Upper lobe of right lung (tissue), 1 donor: ENCODE measurements at regions not wholly inside any gene's neighbourhood (a gene's known extent, or its start where the extent isn't known, plus 50 kb on each side); places are given as distances from the start of the nearest gene placed in this dataset.

Source experiments
- ATAC-seq: fragments of 200-7000 bp; cut with Tn5 transposase; one replicate; pipeline ENCODE4 v1.9.1; 2020; ENCODE audit warnings: mild to moderate bottlenecking, moderate library complexity
- DNase-seq: peaks from one replicate; pipeline ENCODE4 v3.0.0-alpha.2; 2020
- H3K27ac ChIP-seq: fragments of 200-600 bp; one replicate; pipeline ENCODE4 v1.8.0; 2022
- H3K27me3 ChIP-seq: fragments of 200-600 bp; one replicate; pipeline ENCODE4 v1.8.0; 2022; ENCODE audit warnings: mild to moderate bottlenecking
- H3K36me3 ChIP-seq: fragments of 200-600 bp; one replicate; pipeline ENCODE4 v1.8.0; 2022
- H3K4me1 ChIP-seq: fragments of 200-600 bp; one replicate; pipeline ENCODE4 v1.8.0; 2022
- H3K4me3 ChIP-seq: fragments of 200-600 bp; one replicate; pipeline ENCODE4 v1.8.0; 2022; ENCODE audit warnings: mild to moderate bottlenecking
- H3K9me3 ChIP-seq: fragments of 200-600 bp; one replicate; pipeline ENCODE4 v1.8.0; 2022
- CTCF ChIP-seq: fragments of 200-600 bp; IDR thresholded peaks from one replicate; pipeline ENCODE4 v1.8.0; 2022; ENCODE audit warnings: antibody characterized with exemption
- intact Hi-C: fragments of 100-400 bp; cut with DNase I; formaldehyde crosslinking; loops from one replicate; pipeline ENCODE4 v1.11.0; 2022
- donor health status: DM: no; HTN: yes; CAD: no; lungs with severe emphysema.

GRCh38 chr4:62475596-62475995 lies 1275.5 kb downstream of the ADGRL3 start:
- no peak for ATAC-seq

GRCh38 chr4:62474802-62475201 lies 1274.7 kb downstream of the ADGRL3 start:
- no peak for DNase-seq
- Histone ChIP-seq H3K27me3 (no peaks in the 10 kb centered on the region), H3K27ac (no peak overlapping the region), H3K4me1 (no peaks in the 10 kb centered on the region), H3K9me3 (no peaks in the 10 kb centered on the region), H3K4me3 (no peak overlapping the region), H3K36me3 (no peaks in the 10 kb centered on the region)
- TF ChIP-seq CTCF: no peak
- intact Hi-C loops: no loop called here
- no peak for ATAC-seq

More at GRCh38 chr4:62475596-62475995, 1275.5 kb downstream of the ADGRL3 start:
- Histone ChIP-seq H3K4me1 (no peaks in the 10 kb centered on the region), H3K4me3 (no peak overlapping the region), H3K9me3 (no peaks in the 10 kb centered on the region), H3K27ac (no peak overlapping the region), H3K36me3 (no peaks in the 10 kb centered on the region), H3K27me3 (no peaks in the 10 kb centered on the region)
- TF ChIP-seq CTCF: no peak
- intact Hi-C loops: no loop called here
- no peak for DNase-seq

DNA sequence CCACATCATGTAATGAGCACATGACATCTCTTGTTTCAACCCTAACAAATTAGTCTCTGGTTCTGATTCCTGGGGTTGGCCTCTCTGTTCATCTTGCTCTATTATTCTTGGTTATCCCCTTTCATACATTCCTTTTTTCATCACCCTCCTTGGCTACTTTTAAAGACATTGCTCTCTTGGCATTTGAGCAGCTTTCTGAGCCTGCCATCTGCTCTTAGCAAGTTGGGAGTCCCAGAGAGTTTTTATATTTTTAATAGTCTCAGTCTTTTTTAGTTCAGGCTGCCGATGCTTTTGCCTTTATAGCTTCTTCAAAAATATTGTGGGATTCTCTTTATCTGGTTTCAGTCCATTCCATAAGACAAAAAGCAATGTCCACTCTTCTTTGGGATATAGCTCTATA lies 1270.9 kb downstream of the ADGRL3 start:
- Histone ChIP-seq H3K4me3 (no peak overlapping the region), H3K27me3 (no peaks in the 10 kb centered on the region), H3K27ac (no peak overlapping the region), H3K9me3 (no peaks in the 10 kb centered on the region), H3K36me3 (no peaks in the 10 kb centered on the region), H3K4me1 (no peaks in the 10 kb centered on the region)
- DNase-seq (no peak), ATAC-seq (no peak)
- intact Hi-C loops: no loop called here
- no peak for TF ChIP-seq CTCF

DNA sequence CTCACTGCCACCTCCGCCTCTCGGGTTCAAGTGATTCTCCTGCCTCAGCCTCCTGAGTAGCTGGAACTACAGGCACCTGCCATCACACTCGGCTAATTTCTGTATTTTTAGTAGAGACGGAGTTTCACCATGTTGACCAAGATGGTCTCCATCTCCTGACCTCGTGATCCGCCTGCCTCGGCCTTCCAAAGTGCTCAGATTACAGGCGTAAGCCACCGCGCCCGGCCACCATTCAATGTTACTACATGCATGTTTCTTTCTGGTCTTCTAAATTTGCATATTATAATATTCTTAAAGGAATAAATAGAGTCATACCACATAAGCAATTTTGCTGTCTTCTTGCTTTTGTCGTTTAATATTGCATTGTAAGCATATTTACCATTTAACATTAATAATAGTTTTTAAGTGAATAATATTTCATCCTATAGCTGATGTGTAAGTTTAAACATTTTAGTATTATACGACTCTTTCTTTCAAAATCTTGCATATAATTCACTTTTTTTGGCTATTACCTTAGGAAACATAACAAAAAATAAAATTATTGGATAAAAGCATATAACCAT lies 1270.4 kb downstream of the ADGRL3 start:
- Histone ChIP-seq H3K9me3 (no peaks in the 10 kb centered on the region), H3K4me1 (no peaks in the 10 kb centered on the region), H3K27ac (no peak overlapping the region), H3K36me3 (no peaks in the 10 kb centered on the region), H3K4me3 (no peak overlapping the region), H3K27me3 (no peaks in the 10 kb centered on the region)
- intact Hi-C loops: no loop called here
- DNase-seq: no peak
- TF ChIP-seq CTCF: no peak
- ATAC-seq: no peak

- no peak for TF ChIP-seq CTCF
- H3K36me3 ChIP-seq: no peaks in the 10 kb centered on the region
- intact Hi-C loops: no loop called here
These were observed 1269.9 kb downstream of the ADGRL3 start for GRCh38 chr4:62470020-62470419.

GRCh38 chr4:62461961-62462360 lies 1261.8 kb downstream of the ADGRL3 start:
- no peak overlapping the region for H3K27ac ChIP-seq
- no peak overlapping the region for H3K4me3 ChIP-seq
- no peak for ATAC-seq
- H3K9me3 ChIP-seq: no peaks in the 10 kb centered on the region
- H3K4me1 ChIP-seq: no peaks in the 10 kb centered on the region
- TF ChIP-seq CTCF: no peak
- no peaks in the 10 kb centered on the region for H3K27me3 ChIP-seq
- intact Hi-C loops: no loop called here
- H3K36me3 ChIP-seq: no peaks in the 10 kb centered on the region
- no peak for DNase-seq

More at GRCh38 chr4:62470020-62470419, 1269.9 kb downstream of the ADGRL3 start:
- ATAC-seq (no peak), DNase-seq (no peak)
- Histone ChIP-seq H3K9me3 (no peaks in the 10 kb centered on the region), H3K27ac (no peak overlapping the region), H3K4me1 (no peaks in the 10 kb centered on the region), H3K27me3 (no peaks in the 10 kb centered on the region), H3K4me3 (no peak overlapping the region)
